H7 (cell line): ENCODE measurements at regions not wholly inside any gene's neighbourhood (a gene's known extent, or its start where the extent isn't known, plus 50 kb on each side); places are given as distances from the start of the nearest gene placed in this dataset.
"Not testable (repeated sequence)": the region's sequence is repeated elsewhere in the genome, so short reads cannot be mapped to it uniquely, and the experiment has no call there.

Source experiments
- DNase-seq: peaks from one replicate; pipeline ENCODE4 v3.0.0; 2012
- H3K27me3 ChIP-seq: 2 replicates; pipeline ENCODE4 v1.6.0; 2011; ENCODE audit warnings: mild to moderate bottlenecking, low read length; ENCODE audit not compliant: control insufficient read depth, insufficient read depth
- H3K36me3 ChIP-seq: replicated peaks from 2 replicates; pipeline ENCODE4 v1.5.1; 2011; ENCODE audit warnings: low read length; ENCODE audit not compliant: control insufficient read depth, insufficient read depth
- H3K4me3 ChIP-seq: 2 replicates; pipeline ENCODE4 v1.5.1; 2011; ENCODE audit warnings: low read depth, mild to moderate bottlenecking, control low read depth, low read length, moderate library complexity; ENCODE audit not compliant: insufficient read depth

DNA sequence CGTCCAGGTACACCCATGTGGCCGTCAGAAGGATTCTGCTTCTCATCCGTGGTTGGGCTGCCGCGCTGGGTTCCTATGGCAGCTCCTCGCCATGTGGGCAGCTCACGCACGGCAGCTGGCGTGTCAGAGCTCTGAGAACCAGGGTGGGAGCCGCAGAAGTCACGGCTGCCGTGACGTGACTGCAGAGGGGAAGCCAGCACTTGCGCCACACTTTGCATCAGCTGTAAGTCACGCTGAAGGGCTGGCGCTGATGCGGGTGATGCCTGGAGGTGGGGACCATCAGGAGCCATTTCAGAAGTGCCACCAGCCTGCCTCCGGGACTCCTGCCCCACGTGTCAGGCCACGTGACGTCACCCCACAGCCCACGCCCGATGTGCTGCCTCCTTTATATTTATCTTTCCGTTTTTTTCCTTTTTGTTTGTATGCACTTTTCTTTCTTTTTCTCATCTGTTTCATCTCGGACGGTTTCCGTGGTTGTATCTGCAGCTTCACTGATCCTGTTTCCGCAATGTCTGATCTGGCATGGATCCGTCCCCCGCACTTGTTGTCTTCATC lies 133.2 kb downstream of the IGLL1 start:
- Histone ChIP-seq H3K27me3 (no peaks in the 10 kb centered on the region), H3K4me3 (no peak overlapping the region), H3K36me3 (no peaks in the 10 kb centered on the region)
- no peak for DNase-seq

DNA sequence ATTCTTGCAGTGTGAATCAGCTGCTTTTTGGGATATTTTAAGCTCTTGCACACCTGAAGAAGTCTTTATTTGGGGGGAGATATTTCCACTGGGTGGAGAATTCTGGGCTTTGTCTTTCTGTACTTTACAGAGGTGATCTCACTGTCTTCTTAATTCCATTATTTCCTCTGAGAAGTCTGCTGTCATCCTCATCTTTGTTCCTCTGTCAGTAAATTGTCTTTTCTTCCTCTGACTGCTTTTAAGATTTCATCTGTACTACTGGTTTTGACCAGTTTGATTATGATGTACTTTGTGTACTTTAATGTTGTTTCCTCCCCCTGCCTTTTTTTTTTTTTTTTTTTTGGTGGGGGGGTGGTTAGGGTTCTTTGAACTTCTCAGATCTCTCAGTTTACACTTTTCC lies 133.9 kb downstream of the IGLL1 start:
- H3K27me3 ChIP-seq, H3K36me3 ChIP-seq, DNase-seq, H3K4me3 ChIP-seq: not testable (repeated sequence)

DNA sequence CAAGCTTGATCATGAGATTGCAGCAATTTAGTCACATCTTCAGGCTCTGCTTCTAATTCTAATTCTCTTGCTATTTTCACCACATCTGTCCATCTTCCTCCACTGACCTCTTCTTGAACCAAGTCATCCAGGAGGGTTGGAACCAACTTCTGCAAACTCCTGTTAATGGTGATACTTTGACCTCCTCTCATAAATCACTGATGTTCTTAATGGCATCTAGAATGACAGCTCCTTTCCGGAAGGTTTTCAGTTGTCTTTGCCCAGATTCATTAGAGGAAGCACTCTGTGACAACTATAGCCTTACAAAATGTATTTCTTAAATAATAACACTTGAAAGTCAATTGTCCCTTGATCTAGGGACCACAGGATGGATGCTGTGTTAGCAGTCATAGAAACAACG lies 136.2 kb downstream of the IGLL1 start:
- H3K36me3 ChIP-seq, H3K27me3 ChIP-seq, H3K4me3 ChIP-seq, DNase-seq: not testable (repeated sequence)

DNA sequence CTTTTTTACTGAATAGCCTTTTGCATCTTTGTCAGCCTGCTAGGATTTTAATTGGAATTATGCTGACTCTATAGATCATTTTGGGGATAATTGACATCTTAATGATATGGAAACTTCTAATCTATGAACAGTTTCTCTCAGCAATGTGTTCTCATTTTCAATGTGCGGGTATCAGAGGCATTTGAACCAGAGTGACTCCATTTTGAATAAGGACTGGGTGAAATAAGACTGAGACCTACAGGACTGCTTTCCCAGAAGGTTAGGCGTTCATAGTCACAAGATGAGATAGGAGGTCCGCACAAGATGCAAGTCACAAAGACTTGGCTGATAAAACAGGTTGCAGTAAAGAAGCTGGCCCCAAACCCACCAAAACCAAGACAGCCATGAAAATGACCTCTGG lies 140.5 kb downstream of the IGLL1 start:
- H3K4me3 ChIP-seq, H3K36me3 ChIP-seq, DNase-seq, H3K27me3 ChIP-seq: not testable (repeated sequence)

DNA sequence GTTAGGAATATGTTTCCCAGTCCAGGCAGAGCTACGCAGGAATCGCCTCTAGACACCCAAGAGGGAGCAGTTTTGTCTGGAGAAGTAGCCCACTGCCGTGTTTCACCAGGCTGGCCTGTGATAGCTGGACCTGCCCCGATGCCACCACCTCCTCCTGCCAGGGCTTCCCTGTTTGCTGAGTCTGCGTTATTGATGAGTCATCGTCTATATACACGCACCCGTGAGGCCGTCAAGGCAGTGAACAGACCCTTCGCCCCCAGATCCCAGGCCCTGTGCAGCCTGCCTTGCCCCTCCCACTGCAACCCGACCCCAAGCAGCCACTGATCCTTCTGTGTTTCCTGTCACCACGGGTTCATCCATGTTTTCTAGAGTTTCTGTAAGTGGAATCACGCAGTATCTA lies 141.9 kb downstream of the IGLL1 start:
- no peaks in the 10 kb centered on the region for H3K36me3 ChIP-seq
- no peaks in the 10 kb centered on the region for H3K27me3 ChIP-seq
- DNase-seq = no peak
- no peak overlapping the region for H3K4me3 ChIP-seq

DNA sequence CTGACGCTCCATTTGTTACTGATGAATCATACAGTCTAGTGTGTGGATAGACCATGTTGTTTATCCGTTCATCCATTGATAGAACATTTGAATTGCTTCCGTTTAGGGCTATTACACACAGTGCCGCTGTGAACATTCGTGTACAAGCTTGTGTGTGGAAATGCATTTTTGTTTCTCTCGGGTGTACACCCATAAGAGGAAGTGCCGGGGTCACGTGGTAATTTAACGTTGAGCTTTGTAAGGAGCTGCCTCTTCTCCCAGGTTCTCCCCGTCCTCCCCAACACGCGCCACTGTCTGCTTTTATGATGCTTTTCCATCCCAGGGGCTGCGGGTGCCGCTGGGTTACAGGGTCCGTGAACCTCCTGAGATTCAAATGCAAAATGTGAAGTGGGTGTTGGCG lies 142.3 kb downstream of the IGLL1 start:
- Histone ChIP-seq H3K4me3 (no peak overlapping the region), H3K27me3 (no peaks in the 10 kb centered on the region), H3K36me3 (no peaks in the 10 kb centered on the region)
- DNase-seq = no peak

DNA sequence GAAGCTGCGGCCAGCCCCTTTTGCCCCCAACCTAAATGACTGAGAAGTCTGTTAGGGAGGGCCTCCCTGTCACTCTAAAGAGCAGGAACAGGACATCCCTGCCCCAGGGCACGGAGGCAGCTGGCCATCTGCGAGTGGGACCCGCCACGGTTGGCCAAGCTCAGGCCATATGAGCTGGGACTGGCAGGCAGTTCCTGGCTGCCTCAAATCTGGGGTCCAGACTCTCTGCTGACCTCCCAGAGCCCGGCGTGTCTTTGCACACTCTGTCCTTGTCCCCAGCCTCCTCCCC lies 143.0 kb downstream of the IGLL1 start:
- H3K27me3 ChIP-seq, H3K4me3 ChIP-seq, H3K36me3 ChIP-seq, DNase-seq: not testable (repeated sequence)

DNA sequence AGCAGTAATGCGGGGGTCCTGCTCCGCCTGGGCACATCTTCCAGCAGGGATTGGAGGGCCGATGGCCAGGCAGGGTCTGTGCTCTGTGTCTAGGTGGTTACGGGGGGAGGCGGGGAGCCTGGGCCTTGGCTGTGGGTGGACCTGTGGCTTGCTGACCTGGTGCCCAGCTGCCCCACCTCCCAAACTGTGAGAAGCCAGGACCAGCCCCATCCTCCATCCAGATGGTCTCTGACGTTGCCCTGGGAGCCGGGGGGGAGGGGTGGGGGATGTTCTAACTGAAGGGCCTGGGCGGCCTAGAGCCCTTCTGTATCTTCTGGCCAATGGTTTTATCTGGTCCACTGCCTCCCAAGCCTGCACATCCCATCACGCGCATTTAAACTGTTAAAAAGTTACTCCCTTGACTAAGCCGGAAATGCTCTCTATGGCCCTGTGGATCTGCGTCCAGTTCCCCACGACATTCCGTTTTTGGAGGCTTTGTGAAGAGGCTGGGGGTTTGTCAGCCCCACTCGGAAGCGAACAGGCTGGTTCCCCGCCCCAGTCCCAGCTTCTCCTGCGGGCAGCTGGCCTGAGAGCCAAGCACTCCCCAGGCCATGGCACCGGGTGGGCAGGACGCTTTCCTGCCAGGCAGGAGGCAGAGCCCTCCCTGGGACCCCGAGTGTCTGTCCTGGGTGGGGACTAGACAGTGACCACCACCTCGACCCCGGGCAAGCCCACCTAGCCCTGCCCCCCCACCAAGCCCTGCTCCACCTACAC lies 143.6 kb downstream of the IGLL1 start:
- H3K27me3 ChIP-seq, H3K4me3 ChIP-seq, DNase-seq, H3K36me3 ChIP-seq: not testable (repeated sequence)

DNA sequence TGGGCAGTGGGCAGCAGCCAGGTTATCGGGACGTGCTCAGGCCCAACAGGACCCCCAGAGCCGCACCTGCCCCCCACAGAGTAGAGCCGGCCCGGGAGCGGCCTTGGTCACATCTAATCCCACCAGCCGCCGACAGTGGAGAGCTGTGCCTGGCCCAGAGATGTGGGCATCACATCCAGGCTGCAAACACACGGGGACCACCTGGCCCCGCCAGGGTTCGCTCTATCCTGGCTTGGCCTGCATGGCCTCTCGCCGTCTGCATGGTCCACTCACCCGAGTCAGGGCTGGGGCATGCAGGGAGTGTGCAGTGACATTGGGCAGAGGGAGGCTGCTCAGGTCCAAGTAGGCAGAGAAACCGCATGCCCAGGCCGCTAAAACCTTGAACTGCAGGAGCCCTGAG lies 144.9 kb downstream of the IGLL1 start:
- not testable (repeated sequence) for H3K36me3 ChIP-seq, DNase-seq, H3K4me3 ChIP-seq, H3K27me3 ChIP-seq

DNA sequence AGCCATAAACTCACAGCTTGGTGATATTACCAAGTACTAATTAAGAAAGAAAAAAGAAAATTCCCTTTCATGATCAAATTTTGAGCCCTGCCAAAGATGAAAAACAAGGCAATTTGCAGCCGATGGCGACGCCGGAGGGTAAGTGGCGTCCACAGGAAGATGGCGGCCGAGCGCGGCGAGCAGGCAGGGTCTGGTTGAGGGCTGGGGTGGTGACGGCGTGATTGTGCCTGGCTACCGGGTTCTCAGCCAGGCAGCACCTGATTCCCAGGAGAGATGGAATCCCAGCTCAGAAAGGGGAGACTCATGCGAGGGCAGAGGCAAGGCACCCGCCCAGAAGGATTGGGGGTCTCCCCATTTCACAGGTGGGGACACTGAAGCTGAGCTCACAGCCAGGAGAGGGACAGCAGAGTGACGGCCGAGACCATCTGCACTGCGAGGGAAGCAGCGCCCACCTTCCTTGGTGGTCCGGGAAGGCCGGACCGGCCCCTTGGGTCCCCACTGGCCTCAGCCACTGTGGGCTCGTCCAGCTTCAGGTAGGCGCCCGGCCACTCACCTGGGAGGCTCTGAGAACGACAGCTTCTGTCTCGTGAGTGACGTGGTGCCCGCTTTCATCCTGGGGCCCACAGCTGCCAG lies 145.8 kb downstream of the IGLL1 start:
- H3K36me3 ChIP-seq, DNase-seq, H3K27me3 ChIP-seq, H3K4me3 ChIP-seq: not testable (repeated sequence)

DNA sequence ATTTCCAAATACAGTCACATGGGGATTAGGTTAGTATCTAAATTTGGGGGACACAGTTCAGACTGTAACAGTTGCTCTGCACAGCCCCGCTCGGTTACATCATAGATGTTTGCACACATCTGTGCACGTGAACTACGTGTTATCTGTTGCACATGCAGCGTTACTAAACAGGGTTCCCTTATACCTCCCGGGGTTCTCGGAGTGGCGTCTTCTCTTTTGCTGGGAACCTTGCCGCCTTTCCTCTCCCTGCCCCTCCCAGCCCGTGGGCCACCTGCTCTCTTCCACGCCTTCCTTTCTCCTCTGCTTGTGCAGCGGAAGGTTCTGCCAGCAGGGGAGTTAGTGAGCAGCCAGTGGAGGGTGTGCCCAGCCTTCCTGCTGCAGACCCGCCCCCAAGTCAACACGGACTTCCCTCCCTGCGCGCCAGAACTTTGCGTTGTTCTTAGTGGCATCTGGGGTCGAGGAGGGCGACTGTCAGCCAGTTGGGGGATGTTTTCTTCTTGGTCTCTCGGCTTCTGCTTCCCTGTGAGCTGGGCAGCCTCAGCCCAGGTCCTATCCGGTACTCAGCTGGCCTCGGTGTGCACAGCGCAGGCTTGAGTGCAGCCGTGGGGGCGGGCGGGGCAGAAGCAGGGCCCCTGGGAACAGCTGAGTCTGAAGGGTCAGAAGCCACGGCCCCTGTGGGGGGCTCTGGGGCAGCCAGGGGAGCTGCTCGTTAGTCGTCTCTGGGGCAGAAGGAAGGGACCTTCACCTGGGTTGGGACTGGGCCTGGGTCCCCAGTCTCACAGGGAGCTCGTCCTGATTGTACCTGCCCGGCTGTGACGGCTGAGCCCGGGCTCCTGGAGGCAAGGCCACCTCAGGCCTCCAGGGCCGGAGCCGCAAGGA lies 146.7 kb downstream of the IGLL1 start:
- DNase-seq = peak; percentile 56
- not testable (repeated sequence) for H3K36me3 ChIP-seq, H3K27me3 ChIP-seq, H3K4me3 ChIP-seq

DNA sequence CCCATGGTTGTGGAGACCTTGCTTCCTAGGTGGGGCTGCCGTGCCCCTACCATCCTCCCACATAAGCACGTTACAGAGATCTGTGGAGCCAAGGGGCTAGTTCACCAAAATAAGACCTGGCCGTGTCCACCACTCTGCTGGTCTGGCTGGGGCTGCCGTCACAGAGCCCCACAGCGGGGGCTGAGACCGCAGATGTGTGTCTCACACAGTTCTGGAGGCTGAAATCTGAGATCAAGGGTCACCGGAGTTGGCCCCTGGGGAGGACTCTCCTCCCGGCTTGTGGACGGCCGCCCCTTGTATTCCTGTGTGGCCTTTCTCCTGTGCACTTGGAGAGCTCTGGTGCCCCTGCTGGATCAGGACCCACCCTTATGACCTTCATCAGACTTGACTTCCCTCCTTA lies 147.4 kb downstream of the IGLL1 start:
- not testable (repeated sequence) for H3K27me3 ChIP-seq, DNase-seq, H3K4me3 ChIP-seq, H3K36me3 ChIP-seq

DNA sequence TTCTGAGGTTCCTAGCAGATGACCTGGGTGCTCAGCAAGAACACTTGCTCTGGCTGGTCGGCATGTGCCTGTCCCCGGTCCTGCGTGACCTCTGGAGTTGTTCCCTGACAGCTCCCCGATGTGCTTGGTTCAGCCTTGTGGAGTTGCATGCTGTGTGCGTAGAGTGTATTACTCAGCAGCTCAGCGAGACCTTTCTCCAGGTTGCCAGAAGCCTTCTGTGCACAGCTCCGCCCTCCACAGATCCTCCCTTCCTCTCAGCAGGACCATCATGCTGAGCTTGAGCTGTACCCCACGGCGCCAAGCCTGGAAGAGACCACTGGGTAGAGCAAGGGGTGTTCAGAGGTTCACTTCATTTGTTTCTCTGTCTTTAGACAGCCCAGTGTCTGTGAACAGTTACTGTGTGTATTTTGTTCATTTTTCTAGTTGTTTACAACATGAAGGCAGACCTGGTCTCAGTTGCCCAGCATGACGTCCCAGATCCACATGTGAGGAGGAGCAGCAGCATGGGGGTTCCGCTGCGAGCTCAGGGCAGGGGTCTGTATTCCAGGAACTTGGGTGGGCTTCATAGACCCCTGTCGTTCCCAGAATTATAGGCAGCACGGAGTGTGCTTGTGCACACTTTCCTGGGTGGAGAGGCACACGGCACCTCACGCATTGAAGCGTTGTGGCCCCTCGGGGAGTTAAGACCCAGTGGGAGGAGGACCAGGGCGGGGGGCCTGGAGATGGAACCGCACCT lies 148.6 kb downstream of the IGLL1 start:
- Histone ChIP-seq H3K36me3 (no peaks in the 10 kb centered on the region), H3K4me3 (no peak overlapping the region), H3K27me3 (peaks cover 1% of the 10 kb centered on the region; the same call in 1 of the 2 replicates)
- no peak for DNase-seq

DNA sequence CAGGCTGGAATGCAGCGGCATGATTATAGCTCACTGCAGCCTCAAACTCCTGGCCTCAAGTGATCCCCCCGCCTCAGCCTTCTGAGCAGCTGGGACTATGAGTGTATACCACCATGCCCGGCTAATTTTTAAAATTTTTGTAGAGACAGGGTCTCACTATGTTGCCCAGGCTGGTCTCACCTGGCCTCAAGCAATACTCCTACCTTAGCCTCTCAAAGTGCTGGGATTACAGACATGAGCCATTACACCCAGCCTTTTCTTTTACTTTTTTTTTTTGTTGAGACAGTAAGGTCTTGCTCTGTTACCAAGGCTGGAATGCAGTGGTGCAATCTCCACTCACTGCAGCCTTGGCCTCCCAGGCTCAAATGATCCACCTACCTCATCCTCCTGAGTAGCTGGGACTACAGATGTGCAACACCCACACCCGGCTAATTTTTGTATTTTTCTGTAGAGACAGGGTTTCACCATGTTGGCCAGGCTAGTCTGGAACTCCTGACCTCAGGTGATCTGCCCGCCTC lies 155.5 kb downstream of the IGLL1 start:
- DNase-seq, H3K4me3 ChIP-seq, H3K36me3 ChIP-seq, H3K27me3 ChIP-seq: not testable (repeated sequence)
